PC-3 (cell line): ENCODE measurements at regions not wholly inside any gene's neighbourhood (a gene's known extent, or its start where the extent isn't known, plus 50 kb on each side); places are given as distances from the start of the nearest gene placed in this dataset.

ENCODE experiments used
- ATAC-seq: fragments of 200-7000 bp; cut with Tn5 transposase; 2 replicates; pipeline ENCODE4 v1.9.1; 2020; ENCODE audit warnings: mild to moderate bottlenecking, moderate library complexity
- BruUV-seq: library from RNA; stranded (reverse); fragments of 400-500 nt; replicated peaks from 2 replicates; lab custom pipeline; 2021; lab: Mats Ljungman, UMichigan
- CTCF ChIA-PET: fragments of 300-600 bp; sonication (Branson Sonifier 250); formaldehyde crosslinking; loops from one replicate; lab custom pipeline; 2022; ENCODE audit warnings: antibody characterized with exemption; lab: Charles Lee
- POLR2A ChIA-PET: fragments of 300-600 bp; sonication (Branson Sonifier 250); formaldehyde crosslinking; loops from one replicate; lab custom pipeline; 2022; ENCODE audit warnings: antibody characterized with exemption; ENCODE audit not compliant: unreplicated experiment; lab: Charles Lee
- DNase-seq: peaks from one replicate; pipeline ENCODE4 v3.0.0-alpha.2; 2015
- H2AFZ ChIP-seq: fragments of 300-600 bp; sonication (generic); 2 replicates; pipeline ENCODE4 v1.6.0; 2016; ENCODE audit warnings: antibody characterized with exemption, low read length
- H3F3A ChIP-seq: fragments of 300-600 bp; sonication (generic); one replicate; pipeline ENCODE4 v1.6.0; 2017; ENCODE audit warnings: antibody characterized with exemption, low read length, control low read depth, mild to moderate bottlenecking; ENCODE audit not compliant: unreplicated experiment
- H3K27ac ChIP-seq: fragments of 300-600 bp; sonication (generic); 2 replicates; pipeline ENCODE4 v1.5.1; 2016; ENCODE audit warnings: mild to moderate bottlenecking, low read length
- H3K27me3 ChIP-seq: fragments of 300-600 bp; sonication (generic); 2 replicates; pipeline ENCODE4 v1.6.1; 2016; ENCODE audit warnings: low read length, mixed read lengths
- H3K36me3 ChIP-seq: fragments of 300-600 bp; sonication (generic); 2 replicates; pipeline ENCODE4 v1.6.1; 2016; ENCODE audit warnings: low read depth, mixed run types, low read length, mixed read lengths
- H3K4me1 ChIP-seq: fragments of 300-600 bp; sonication (generic); 2 replicates; pipeline ENCODE4 v1.5.1; 2016; ENCODE audit warnings: low read length; ENCODE audit not compliant: insufficient read depth
- H3K4me2 ChIP-seq: fragments of 300-600 bp; sonication (generic); 2 replicates; pipeline ENCODE4 v1.6.0; 2016; ENCODE audit warnings: low read length
- H3K4me3 ChIP-seq: fragments of 300-600 bp; sonication (generic); 2 replicates; pipeline ENCODE4 v1.5.1; 2016; ENCODE audit warnings: mild to moderate bottlenecking, low read length, mixed read lengths
- H3K79me2 ChIP-seq: fragments of 300-600 bp; sonication (generic); 2 replicates; pipeline ENCODE4 v1.6.1; 2017; ENCODE audit warnings: low read length, mixed read lengths
- H3K9ac ChIP-seq: fragments of 300-600 bp; sonication (generic); 2 replicates; pipeline ENCODE4 v1.6.0; 2016; ENCODE audit warnings: mild to moderate bottlenecking, low read length
- H3K9me2 ChIP-seq: fragments of 300-600 bp; sonication (generic); replicated peaks from 2 replicates; pipeline ENCODE4 v1.6.1; 2016; ENCODE audit warnings: mixed run types, low read length, mixed read lengths
- H3K9me3 ChIP-seq: fragments of 300-600 bp; sonication (generic); 2 replicates; pipeline ENCODE4 v1.6.1; 2016; ENCODE audit warnings: low read length, mixed read lengths
- H4K20me1 ChIP-seq: fragments of 300-600 bp; sonication (generic); 2 replicates; pipeline ENCODE4 v1.6.1; 2016; ENCODE audit warnings: low read length, mixed read lengths
- EZH2 ChIP-seq: fragments of 300-600 bp; sonication (generic); IDR thresholded peaks from one replicate; pipeline ENCODE4 v1.6.1; 2017; ENCODE audit warnings: antibody characterized with exemption, mild to moderate bottlenecking, low read length; ENCODE audit not compliant: unreplicated experiment
- EZH2phosphoT487 ChIP-seq: fragments of 300-600 bp; sonication (generic); IDR thresholded peaks from 2 replicates; pipeline ENCODE4 v1.6.1; 2018; ENCODE audit warnings: mild to moderate bottlenecking, antibody characterized with exemption, low read length, borderline replicate concordance
- intact Hi-C: fragments of 100-400 bp; cut with micrococcal nuclease; formaldehyde crosslinking; loops from 2 replicates; pipeline ENCODE4 v1.9.0; 2023
- TF ChIP-seq, protein P1 (sequence below): fragments of 300-600 bp; sonication (generic); conservative IDR thresholded peaks from 2 replicates; pipeline ENCODE4 v1.5.1; 2017; ENCODE audit warnings: antibody characterized with exemption, low read depth, mild to moderate bottlenecking, low read length

DNA sequence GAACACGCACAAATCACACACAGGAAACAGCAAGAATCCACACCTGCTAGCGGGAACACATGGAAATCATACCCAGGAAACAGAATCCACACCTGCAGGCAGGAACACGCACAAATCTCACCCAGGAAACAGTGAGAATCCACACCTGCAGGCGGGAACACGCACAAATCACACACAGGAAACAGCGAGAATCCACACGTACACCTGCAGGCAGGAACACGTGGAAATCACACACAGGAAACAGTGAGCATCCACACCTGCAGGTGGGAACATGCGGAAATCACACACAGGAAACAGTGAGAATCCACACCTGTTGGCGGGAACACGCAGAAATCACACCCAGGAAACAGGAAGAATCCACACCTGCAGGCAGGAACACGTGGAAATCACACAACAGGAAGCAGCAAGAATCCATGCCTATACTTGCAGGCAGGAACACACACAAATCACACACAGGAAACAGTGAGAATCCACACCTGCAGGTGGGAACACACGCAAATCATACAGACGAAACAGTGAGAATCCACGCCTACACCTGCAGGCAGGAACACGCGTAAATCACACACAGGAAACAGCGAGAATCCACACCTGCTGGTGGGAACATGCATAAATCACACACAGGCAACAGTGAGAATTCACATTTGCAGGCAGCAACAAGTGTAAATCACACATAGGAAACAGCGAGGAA is 108.6 kb downstream of the DLL1 start:
- Histone ChIP-seq H3K4me2 (no peak overlapping the region), H2AFZ (no peak overlapping the region), H3K27me3 (no peaks in the 10 kb centered on the region), H3K9me3 (no peaks in the 10 kb centered on the region), H3K9ac (no peak overlapping the region), H3K4me1 (peaks cover 28% of the 10 kb centered on the region), H3K79me2 (no peaks in the 10 kb centered on the region), H3K9me2 (no peaks in the 10 kb centered on the region), H3K36me3 (no peaks in the 10 kb centered on the region), H3K27ac (no peak overlapping the region), H3K4me3 (no peak overlapping the region), H3F3A (no peaks in the 10 kb centered on the region), H4K20me1 (no peaks in the 10 kb centered on the region)
- no peak for TF ChIP-seq EZH2
- no peak for TF ChIP-seq EZH2phosphoT487
- TF ChIP-seq, protein P1, sequence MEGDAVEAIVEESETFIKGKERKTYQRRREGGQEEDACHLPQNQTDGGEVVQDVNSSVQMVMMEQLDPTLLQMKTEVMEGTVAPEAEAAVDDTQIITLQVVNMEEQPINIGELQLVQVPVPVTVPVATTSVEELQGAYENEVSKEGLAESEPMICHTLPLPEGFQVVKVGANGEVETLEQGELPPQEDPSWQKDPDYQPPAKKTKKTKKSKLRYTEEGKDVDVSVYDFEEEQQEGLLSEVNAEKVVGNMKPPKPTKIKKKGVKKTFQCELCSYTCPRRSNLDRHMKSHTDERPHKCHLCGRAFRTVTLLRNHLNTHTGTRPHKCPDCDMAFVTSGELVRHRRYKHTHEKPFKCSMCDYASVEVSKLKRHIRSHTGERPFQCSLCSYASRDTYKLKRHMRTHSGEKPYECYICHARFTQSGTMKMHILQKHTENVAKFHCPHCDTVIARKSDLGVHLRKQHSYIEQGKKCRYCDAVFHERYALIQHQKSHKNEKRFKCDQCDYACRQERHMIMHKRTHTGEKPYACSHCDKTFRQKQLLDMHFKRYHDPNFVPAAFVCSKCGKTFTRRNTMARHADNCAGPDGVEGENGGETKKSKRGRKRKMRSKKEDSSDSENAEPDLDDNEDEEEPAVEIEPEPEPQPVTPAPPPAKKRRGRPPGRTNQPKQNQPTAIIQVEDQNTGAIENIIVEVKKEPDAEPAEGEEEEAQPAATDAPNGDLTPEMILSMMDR, result no peak
- ChIA-PET POLR2A (no interaction called here), CTCF (no interaction called here)
- ATAC-seq (no peak), DNase-seq (no peak)
- no TSS peak for BruUV-seq
- intact Hi-C loops, result no loop called here

DNA sequence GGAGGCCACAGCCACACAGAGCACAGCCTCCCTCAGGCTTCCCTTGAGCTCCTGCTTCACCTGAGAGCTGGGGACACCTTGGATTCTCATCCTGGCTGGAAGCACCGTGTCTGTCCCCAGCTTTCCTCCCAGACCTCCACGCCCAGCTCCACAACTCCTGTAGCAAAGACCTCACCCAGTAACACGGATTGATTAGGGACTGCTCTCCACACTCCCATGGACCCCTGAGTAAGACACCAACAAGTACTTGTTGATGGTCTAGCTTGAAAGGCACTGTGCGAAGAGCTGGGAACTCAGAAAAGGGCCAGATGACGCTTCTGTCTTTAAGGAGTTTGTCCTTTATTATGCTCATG is 109.6 kb downstream of the DLL1 start:
- no peak for ATAC-seq
- DNase-seq, result no peak
- H3K9ac ChIP-seq, result no peak overlapping the region
- POLR2A ChIA-PET, result no interaction called here
- CTCF ChIA-PET, result no interaction called here
- peaks cover 31% of the 10 kb centered on the region for H3K4me1 ChIP-seq
- H3K4me3 ChIP-seq, result no peak overlapping the region
- H3K27me3 ChIP-seq, result no peaks in the 10 kb centered on the region
- H3K4me2 ChIP-seq, result no peak overlapping the region
- H3K79me2 ChIP-seq, result no peaks in the 10 kb centered on the region
- H3K36me3 ChIP-seq, result no peaks in the 10 kb centered on the region
- H2AFZ ChIP-seq, result no peak overlapping the region
- no TSS peak for BruUV-seq
- no peaks in the 10 kb centered on the region for H3K9me2 ChIP-seq
- no peaks in the 10 kb centered on the region for H3F3A ChIP-seq
- TF ChIP-seq EZH2 (no peak), EZH2phosphoT487 (no peak)
- TF ChIP-seq, protein P1, result no peak
- intact Hi-C loops, result no loop called here
- no peaks in the 10 kb centered on the region for H4K20me1 ChIP-seq
- H3K27ac ChIP-seq, result no peak overlapping the region
- H3K9me3 ChIP-seq, result no peaks in the 10 kb centered on the region

DNA sequence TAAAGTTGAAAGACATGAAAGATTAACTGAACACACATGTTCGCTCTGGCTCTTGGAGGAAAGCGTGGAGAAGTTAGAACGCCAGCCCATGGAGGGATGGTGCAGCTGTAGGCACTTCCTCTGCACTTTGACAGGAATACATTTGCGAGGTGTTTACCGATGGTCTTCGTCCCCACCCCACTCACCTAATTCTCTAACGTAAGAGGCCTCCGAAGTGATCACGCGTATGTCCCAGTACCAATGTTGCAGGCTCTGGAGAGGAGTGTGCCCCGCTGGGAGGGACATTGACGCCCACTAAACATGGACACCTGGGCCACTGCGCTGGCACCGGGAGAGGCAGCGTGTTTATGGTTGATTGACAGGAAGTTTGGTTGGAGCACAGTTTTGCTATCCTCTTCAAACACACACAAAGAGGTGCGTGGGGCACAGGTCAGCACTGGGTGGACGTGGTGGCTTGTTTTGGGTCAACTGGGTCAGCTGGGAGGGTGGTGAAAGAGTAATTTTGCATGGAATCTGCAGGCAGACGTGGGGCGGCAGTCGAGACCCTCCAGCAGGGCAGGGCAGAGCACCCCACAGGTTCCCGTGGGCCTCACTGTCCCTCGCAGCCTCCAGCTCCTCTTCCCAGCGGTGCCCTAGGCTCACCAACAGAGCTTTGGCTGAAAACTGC is 110.1 kb downstream of the DLL1 start:
- Histone ChIP-seq H3K9ac (no peak overlapping the region), H3K4me1 (peaks cover 31% of the 10 kb centered on the region), H3K4me2 (no peak overlapping the region), H4K20me1 (no peaks in the 10 kb centered on the region), H3K27me3 (no peaks in the 10 kb centered on the region), H3K36me3 (no peaks in the 10 kb centered on the region), H3K79me2 (no peaks in the 10 kb centered on the region), H3K27ac (no peak overlapping the region), H3F3A (no peaks in the 10 kb centered on the region), H2AFZ (no peak overlapping the region), H3K4me3 (no peak overlapping the region), H3K9me3 (no peaks in the 10 kb centered on the region), H3K9me2 (no peaks in the 10 kb centered on the region)
- TF ChIP-seq EZH2, result no peak
- TF ChIP-seq EZH2phosphoT487, result no peak
- TF ChIP-seq, protein P1, result no peak
- no peak for ATAC-seq
- BruUV-seq, result no TSS peak
- intact Hi-C loops, result no loop called here
- ChIA-PET POLR2A (no interaction called here), CTCF (no interaction called here)
- no peak for DNase-seq
